DLD1 (cell line): ENCODE measurements at regions not wholly inside any gene's neighbourhood (a gene's known extent, or its start where the extent isn't known, plus 50 kb on each side); places are given as distances from the start of the nearest gene placed in this dataset.

Source experiments
- in situ Hi-C: cut with HindIII; loops from 2 replicates; pipeline ENCODE4 v1.10.0; 2017; ENCODE audit warnings: low sequenced_read_pairs

- in situ Hi-C loops: no loop called here
Observed at GRCh38 chr20:11585752-11586352, 331.8 kb upstream of the BTBD3 start.

- in situ Hi-C loops: no loop called here
Observed at GRCh38 chr20:11588875-11589274, 328.8 kb upstream of the BTBD3 start.

GRCh38 chr20:11591965-11592364 lies 325.7 kb upstream of the BTBD3 start:
- in situ Hi-C loops: no loop called here

- in situ Hi-C loops: no loop called here
Observed at GRCh38 chr20:11604339-11604738, 313.4 kb upstream of the BTBD3 start.

GRCh38 chr20:11607047-11607446 lies 310.6 kb upstream of the BTBD3 start:
- in situ Hi-C loops: no loop called here

- in situ Hi-C loops: no loop called here
Observed at GRCh38 chr20:11608736-11609135, 309.0 kb upstream of the BTBD3 start.

GRCh38 chr20:11624704-11625103 lies 293.0 kb upstream of the BTBD3 start:
- in situ Hi-C loops: no loop called here

GRCh38 chr20:11626551-11626950 lies 291.1 kb upstream of the BTBD3 start:
- in situ Hi-C loops: no loop called here

GRCh38 chr20:11642866-11643265 lies 274.8 kb upstream of the BTBD3 start:
- in situ Hi-C loops: no loop called here

GRCh38 chr20:11646359-11646758 lies 271.3 kb upstream of the BTBD3 start:
- in situ Hi-C loops: no loop called here

GRCh38 chr20:11650566-11650965 lies 267.1 kb upstream of the BTBD3 start:
- in situ Hi-C loops: no loop called here

GRCh38 chr20:11651138-11651537 lies 266.6 kb upstream of the BTBD3 start:
- in situ Hi-C loops: no loop called here

- in situ Hi-C loops: no loop called here
Observed at GRCh38 chr20:11651647-11652046, 266.0 kb upstream of the BTBD3 start.

GRCh38 chr20:11652128-11652527 lies 265.6 kb upstream of the BTBD3 start:
- in situ Hi-C loops: no loop called here

GRCh38 chr20:11654766-11655165 lies 262.9 kb upstream of the BTBD3 start:
- in situ Hi-C loops: no loop called here

- in situ Hi-C loops: no loop called here
Observed at GRCh38 chr20:11660673-11661072, 257.0 kb upstream of the BTBD3 start.

- in situ Hi-C loops: no loop called here
Observed at GRCh38 chr20:11671015-11671511, 246.6 kb upstream of the BTBD3 start.

GRCh38 chr20:11672959-11673358 lies 244.7 kb upstream of the BTBD3 start:
- in situ Hi-C loops: no loop called here

- in situ Hi-C loops: no loop called here
Observed at GRCh38 chr20:11675920-11676629, 241.6 kb upstream of the BTBD3 start.

- in situ Hi-C loops: no loop called here
Observed at GRCh38 chr20:11676630-11677287, 240.9 kb upstream of the BTBD3 start.

- in situ Hi-C loops: no loop called here
Observed at GRCh38 chr20:11677428-11677827, 240.3 kb upstream of the BTBD3 start.

- in situ Hi-C loops: no loop called here
Observed at GRCh38 chr20:11677836-11678235, 239.9 kb upstream of the BTBD3 start.
